ENCODE measurements at regions not wholly inside any gene's neighbourhood (a gene's known extent, or its start where the extent isn't known, plus 50 kb on each side); places are given as distances from the start of the nearest gene placed in this dataset.

DNA sequence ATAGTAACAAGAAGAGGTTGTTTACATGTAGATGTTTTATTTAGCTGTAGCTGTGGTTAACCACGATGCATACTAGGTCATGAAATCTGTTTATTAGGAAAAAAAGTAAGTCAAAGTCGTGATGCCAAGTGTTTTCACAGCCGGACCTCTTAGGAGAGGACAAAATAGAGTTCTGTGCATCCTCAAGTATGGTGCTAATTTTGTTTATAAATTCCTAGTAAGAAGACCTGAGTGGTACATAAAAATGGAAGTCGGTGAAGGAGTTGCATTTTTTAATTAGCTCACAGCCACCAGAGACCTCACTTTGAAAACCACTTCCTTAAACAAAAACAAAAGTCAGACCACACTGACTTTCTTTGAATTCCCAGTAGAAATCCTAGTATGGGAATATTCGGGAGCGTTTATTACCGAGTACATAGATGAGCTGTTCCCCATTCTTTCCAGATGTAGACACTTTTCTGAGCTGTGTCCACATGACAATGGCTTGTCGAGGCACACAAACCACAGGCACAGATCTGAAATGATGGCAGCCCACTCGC is 143.6 kb upstream of the UBE2E1 start:
- 0 out of 2 replicates have a peak overlapping the region, but pooled peaks have one; percentile 20 for H2AFZ ChIP-seq (ENCODE audit: control insufficient read depth, low read depth, low read length)
- in situ Hi-C loops (cut with MboI), result no loop called here
- no peaks in the 10 kb centered on the region for H3K27me3 ChIP-seq (replicated peaks in 1 of 2; ENCODE audit: control insufficient read depth in 2 of 2, insufficient read depth in 2 of 2, low read length in 1 of 2)
- TF ChIP-seq, protein P1, sequence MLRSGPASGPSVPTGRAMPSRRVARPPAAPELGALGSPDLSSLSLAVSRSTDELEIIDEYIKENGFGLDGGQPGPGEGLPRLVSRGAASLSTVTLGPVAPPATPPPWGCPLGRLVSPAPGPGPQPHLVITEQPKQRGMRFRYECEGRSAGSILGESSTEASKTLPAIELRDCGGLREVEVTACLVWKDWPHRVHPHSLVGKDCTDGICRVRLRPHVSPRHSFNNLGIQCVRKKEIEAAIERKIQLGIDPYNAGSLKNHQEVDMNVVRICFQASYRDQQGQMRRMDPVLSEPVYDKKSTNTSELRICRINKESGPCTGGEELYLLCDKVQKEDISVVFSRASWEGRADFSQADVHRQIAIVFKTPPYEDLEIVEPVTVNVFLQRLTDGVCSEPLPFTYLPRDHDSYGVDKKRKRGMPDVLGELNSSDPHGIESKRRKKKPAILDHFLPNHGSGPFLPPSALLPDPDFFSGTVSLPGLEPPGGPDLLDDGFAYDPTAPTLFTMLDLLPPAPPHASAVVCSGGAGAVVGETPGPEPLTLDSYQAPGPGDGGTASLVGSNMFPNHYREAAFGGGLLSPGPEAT (IDR thresholded peaks at IDR 0.05; ENCODE audit: low read depth), result peak; percentile 54; the same call in 1 of the 2 replicates
- TF ChIP-seq, protein P2, sequence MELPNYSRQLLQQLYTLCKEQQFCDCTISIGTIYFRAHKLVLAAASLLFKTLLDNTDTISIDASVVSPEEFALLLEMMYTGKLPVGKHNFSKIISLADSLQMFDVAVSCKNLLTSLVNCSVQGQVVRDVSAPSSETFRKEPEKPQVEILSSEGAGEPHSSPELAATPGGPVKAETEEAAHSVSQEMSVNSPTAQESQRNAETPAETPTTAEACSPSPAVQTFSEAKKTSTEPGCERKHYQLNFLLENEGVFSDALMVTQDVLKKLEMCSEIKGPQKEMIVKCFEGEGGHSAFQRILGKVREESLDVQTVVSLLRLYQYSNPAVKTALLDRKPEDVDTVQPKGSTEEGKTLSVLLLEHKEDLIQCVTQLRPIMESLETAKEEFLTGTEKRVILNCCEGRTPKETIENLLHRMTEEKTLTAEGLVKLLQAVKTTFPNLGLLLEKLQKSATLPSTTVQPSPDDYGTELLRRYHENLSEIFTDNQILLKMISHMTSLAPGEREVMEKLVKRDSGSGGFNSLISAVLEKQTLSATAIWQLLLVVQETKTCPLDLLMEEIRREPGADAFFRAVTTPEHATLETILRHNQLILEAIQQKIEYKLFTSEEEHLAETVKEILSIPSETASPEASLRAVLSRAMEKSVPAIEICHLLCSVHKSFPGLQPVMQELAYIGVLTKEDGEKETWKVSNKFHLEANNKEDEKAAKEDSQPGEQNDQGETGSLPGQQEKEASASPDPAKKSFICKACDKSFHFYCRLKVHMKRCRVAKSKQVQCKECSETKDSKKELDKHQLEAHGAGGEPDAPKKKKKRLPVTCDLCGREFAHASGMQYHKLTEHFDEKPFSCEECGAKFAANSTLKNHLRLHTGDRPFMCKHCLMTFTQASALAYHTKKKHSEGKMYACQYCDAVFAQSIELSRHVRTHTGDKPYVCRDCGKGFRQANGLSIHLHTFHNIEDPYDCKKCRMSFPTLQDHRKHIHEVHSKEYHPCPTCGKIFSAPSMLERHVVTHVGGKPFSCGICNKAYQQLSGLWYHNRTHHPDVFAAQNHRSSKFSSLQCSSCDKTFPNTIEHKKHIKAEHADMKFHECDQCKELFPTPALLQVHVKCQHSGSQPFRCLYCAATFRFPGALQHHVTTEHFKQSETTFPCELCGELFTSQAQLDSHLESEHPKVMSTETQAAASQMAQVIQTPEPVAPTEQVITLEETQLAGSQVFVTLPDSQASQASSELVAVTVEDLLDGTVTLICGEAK (IDR thresholded peaks at IDR 0.05; ENCODE audit: borderline replicate concordance), result no peak
- peak; percentile 82 for TF ChIP-seq RUNX3 (IDR thresholded peaks at IDR 0.05; ENCODE audit: low read length)
- TF ChIP-seq FOXM1 (IDR thresholded peaks at IDR 0.05; ENCODE audit: low read depth, low read length), result no peak
- peak; percentile 62; the same call in 1 of the 2 replicates for TF ChIP-seq SPI1 (IDR thresholded peaks at IDR 0.05; ENCODE audit: borderline replicate concordance, insufficient read depth, low read depth, low read length)
- TF ChIP-seq, protein P3, sequence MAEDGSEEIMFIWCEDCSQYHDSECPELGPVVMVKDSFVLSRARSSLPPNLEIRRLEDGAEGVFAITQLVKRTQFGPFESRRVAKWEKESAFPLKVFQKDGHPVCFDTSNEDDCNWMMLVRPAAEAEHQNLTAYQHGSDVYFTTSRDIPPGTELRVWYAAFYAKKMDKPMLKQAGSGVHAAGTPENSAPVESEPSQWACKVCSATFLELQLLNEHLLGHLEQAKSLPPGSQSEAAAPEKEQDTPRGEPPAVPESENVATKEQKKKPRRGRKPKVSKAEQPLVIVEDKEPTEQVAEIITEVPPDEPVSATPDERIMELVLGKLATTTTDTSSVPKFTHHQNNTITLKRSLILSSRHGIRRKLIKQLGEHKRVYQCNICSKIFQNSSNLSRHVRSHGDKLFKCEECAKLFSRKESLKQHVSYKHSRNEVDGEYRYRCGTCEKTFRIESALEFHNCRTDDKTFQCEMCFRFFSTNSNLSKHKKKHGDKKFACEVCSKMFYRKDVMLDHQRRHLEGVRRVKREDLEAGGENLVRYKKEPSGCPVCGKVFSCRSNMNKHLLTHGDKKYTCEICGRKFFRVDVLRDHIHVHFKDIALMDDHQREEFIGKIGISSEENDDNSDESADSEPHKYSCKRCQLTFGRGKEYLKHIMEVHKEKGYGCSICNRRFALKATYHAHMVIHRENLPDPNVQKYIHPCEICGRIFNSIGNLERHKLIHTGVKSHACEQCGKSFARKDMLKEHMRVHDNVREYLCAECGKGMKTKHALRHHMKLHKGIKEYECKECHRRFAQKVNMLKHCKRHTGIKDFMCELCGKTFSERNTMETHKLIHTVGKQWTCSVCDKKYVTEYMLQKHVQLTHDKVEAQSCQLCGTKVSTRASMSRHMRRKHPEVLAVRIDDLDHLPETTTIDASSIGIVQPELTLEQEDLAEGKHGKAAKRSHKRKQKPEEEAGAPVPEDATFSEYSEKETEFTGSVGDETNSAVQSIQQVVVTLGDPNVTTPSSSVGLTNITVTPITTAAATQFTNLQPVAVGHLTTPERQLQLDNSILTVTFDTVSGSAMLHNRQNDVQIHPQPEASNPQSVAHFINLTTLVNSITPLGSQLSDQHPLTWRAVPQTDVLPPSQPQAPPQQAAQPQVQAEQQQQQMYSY (CRISPR knock-in tag; IDR thresholded peaks at IDR 0.05), result no peak
- 0 out of 2 replicates have a peak, but pooled peaks have one; percentile 30 for TF ChIP-seq NFIC (IDR thresholded peaks at IDR 0.05; ENCODE audit: low read depth, low read length)
- no peak for TF ChIP-seq ZNF217 (IDR thresholded peaks at IDR 0.05)
- TF ChIP-seq, protein P4, sequence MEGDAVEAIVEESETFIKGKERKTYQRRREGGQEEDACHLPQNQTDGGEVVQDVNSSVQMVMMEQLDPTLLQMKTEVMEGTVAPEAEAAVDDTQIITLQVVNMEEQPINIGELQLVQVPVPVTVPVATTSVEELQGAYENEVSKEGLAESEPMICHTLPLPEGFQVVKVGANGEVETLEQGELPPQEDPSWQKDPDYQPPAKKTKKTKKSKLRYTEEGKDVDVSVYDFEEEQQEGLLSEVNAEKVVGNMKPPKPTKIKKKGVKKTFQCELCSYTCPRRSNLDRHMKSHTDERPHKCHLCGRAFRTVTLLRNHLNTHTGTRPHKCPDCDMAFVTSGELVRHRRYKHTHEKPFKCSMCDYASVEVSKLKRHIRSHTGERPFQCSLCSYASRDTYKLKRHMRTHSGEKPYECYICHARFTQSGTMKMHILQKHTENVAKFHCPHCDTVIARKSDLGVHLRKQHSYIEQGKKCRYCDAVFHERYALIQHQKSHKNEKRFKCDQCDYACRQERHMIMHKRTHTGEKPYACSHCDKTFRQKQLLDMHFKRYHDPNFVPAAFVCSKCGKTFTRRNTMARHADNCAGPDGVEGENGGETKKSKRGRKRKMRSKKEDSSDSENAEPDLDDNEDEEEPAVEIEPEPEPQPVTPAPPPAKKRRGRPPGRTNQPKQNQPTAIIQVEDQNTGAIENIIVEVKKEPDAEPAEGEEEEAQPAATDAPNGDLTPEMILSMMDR (IDR thresholded peaks at IDR 0.05 in 2 of 3, conservative IDR thresholded peaks at IDR 0.05 in 1 of 3; ENCODE audit: control insufficient read depth in 2 of 3, extremely low read depth in 1 of 3, insufficient read depth in 1 of 3, low read depth in 3 of 3, low read length in 3 of 3), result no peak
- TF ChIP-seq SP1 (IDR thresholded peaks at IDR 0.05; ENCODE audit: low read depth, low read length), result no peak
- TF ChIP-seq CBFB (IDR thresholded peaks at IDR 0.05; ENCODE audit: low read depth), result 0 out of 2 replicates have a peak, but pooled peaks have one; percentile 46

More for the DNA sequence above, 143.6 kb upstream of the UBE2E1 start:
- Histone ChIP-seq H3K9me3 (replicated peaks; ENCODE audit: control insufficient read depth, insufficient read depth, low read length) (no peaks in the 10 kb centered on the region), H3K27ac (ENCODE audit: control insufficient read depth, insufficient read depth) (no peak overlapping the region), H4K20me1 (ENCODE audit: control insufficient read depth, insufficient read depth) (no peaks in the 10 kb centered on the region), H3K9ac (ENCODE audit: control insufficient read depth, insufficient read depth, low read length) (no peak overlapping the region), H3K4me1 (ENCODE audit: control insufficient read depth, insufficient read depth, low read length) (peaks cover 21% of the 10 kb centered on the region), H3K79me2 (ENCODE audit: control insufficient read depth, insufficient read depth, low read length) (no peaks in the 10 kb centered on the region), H3K4me2 (ENCODE audit: control insufficient read depth, insufficient read depth) (peak overlapping the region; percentile 26), H3K4me3 (no peak overlapping the region), H3K36me3 (ENCODE audit: control insufficient read depth in 2 of 2, insufficient read depth in 2 of 2, low read length in 1 of 2) (no peaks in the 10 kb centered on the region)
- 10% methylated on average over 9 of the region's 9 CpGs for WGBS (ENCODE audit: insufficient coverage, insufficient replicate concordance, low lambda C conversion rate, missing lambda C conversion rate)
- ATAC-seq (no peak), FAIRE-seq (no peak), DNase-seq (ENCODE audit: low read depth, low spot score) (no peak)
- no TSS peak for BruUV-seq (replicated peaks)
- SMC1A ChIA-PET (ENCODE audit: uncharacterized antibody, unreplicated experiment), result interaction anchor here (0.8 to 6.6 kb wide), 14 partner anchors 8 to 457 kb away, joined by 3 to 45 read pairs (median 4); no protein-coding TSS in a partner anchor
- RAD21 ChIA-PET (ENCODE audit: unreplicated experiment), result interaction anchor here (0.6 to 2.7 kb wide), 8 partner anchors 13 to 456 kb away, joined by 3 to 15 read pairs (median 5); no protein-coding TSS in a partner anchor
- CTCF ChIA-PET, result interaction anchor here (0.8 to 1.6 kb wide), 4 partner anchors 13 to 74 kb away, joined by 3 to 6 read pairs (median 4); no protein-coding TSS in a partner anchor
- POLR2A ChIA-PET, result interaction anchor here (0.6 to 1.9 kb wide), 4 partner anchors 8 to 118 kb away, joined by 3 to 8 read pairs (median 6); no protein-coding TSS in a partner anchor
- intact Hi-C loops (cut with micrococcal nuclease; ENCODE audit: unreplicated experiment), result no loop called here
